ENCODE measurements at regions not wholly inside any gene's neighbourhood (a gene's known extent, or its start where the extent isn't known, plus 50 kb on each side); places are given as distances from the start of the nearest gene placed in this dataset.

DNA sequence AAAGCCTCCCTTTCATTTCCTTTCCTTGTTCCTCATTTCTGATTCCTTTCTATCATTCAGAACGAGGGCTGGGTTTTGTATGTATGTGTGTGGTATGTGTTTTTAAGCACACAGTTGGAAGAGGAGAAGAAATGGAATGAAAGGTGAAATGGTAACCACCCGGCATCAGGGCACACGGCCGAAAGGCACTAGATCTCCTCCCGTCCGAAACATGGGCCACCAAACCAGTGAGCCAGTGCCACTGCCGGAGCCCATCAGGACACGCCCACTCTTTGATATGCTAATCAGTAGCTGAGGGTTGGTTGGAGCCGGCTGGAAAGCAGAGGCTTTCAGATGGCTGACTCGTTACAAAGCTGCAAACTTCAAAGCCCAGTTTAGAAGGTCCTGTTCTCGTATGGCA is 228.6 kb upstream of the JARID2 start (continued):
- TF ChIP-seq AFF4 (CRISPR knock-in tag; IDR thresholded peaks at IDR 0.05) (no peak), ZNF674 (CRISPR knock-in tag; IDR thresholded peaks at IDR 0.05; ENCODE audit: low read depth) (no peak)

- CTCF ChIA-PET (ENCODE audit: low intra/inter-chr PET ratio, low total read pairs): no interaction called here
- no TSS peak for BruUV-seq (replicated peaks)
- Histone ChIP-seq H3K27ac (ENCODE audit: extremely low read length, insufficient read depth, low read length) (no peak overlapping the region), H4K20me1 (ENCODE audit: insufficient read depth, low read length) (no peaks in the 10 kb centered on the region), H2AFZ (ENCODE audit: low read length) (no peak overlapping the region), H3K9ac (ENCODE audit: insufficient read depth, low read depth, low read length) (no peak overlapping the region), H3K9me3 (ENCODE audit: low read length) (no peaks in the 10 kb centered on the region), H3K4me1 (ENCODE audit: insufficient read depth, low read length) (no peaks in the 10 kb centered on the region), H3K79me2 (ENCODE audit: insufficient read depth, low read length) (no peaks in the 10 kb centered on the region), H3K4me3 (replicated peaks in 1 of 3; ENCODE audit: insufficient read depth in 1 of 3, low read depth in 2 of 3, low read length in 3 of 3) (no peak overlapping the region), H3K27me3 (ENCODE audit: control insufficient read depth in 1 of 2, insufficient read depth in 2 of 2, low read length in 2 of 2) (no peaks in the 10 kb centered on the region), H3K36me3 (replicated peaks in 1 of 2; ENCODE audit: control insufficient read depth in 1 of 2, insufficient read depth in 2 of 2, low read length in 2 of 2) (no peaks in the 10 kb centered on the region), H3K4me2 (ENCODE audit: low read depth, low read length) (no peak overlapping the region)
- DNase-seq (ENCODE audit: low spot score) (no peak), ATAC-seq (no peak), FAIRE-seq (no peak)
- in situ Hi-C loops (cut with HindIII; ENCODE audit: extremely low pct_ligation_motif_present, low pct_unique_long_range_greater_than_20kb): no loop called here
- 75% methylated on average over 9 of the region's 9 CpGs for WGBS (ENCODE audit: low lambda C conversion rate)
- intact Hi-C loops (cut with micrococcal nuclease; ENCODE audit: unreplicated experiment): no loop called here
- POLR2A ChIA-PET: no interaction called here
- TF ChIP-seq ZNF543 (CRISPR knock-in tag; IDR thresholded peaks at IDR 0.05): no peak
- no peak for TF ChIP-seq ZKSCAN1 (IDR thresholded peaks at IDR 0.05; ENCODE audit: low read length)
- TF ChIP-seq, protein P1, sequence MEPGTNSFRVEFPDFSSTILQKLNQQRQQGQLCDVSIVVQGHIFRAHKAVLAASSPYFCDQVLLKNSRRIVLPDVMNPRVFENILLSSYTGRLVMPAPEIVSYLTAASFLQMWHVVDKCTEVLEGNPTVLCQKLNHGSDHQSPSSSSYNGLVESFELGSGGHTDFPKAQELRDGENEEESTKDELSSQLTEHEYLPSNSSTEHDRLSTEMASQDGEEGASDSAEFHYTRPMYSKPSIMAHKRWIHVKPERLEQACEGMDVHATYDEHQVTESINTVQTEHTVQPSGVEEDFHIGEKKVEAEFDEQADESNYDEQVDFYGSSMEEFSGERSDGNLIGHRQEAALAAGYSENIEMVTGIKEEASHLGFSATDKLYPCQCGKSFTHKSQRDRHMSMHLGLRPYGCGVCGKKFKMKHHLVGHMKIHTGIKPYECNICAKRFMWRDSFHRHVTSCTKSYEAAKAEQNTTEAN (CRISPR knock-in tag; conservative IDR thresholded peaks at IDR 0.05): no peak
- TF ChIP-seq CBX1 (IDR thresholded peaks at IDR 0.05; ENCODE audit: low read depth): no peak
- TF ChIP-seq MIXL1 (CRISPR knock-in tag; IDR thresholded peaks at IDR 0.05): no peak
- no peak for TF ChIP-seq ATF4 (CRISPR knock-in tag; IDR thresholded peaks at IDR 0.05)
Measured at GRCh38 chr6:15017803-15018202, 228.1 kb upstream of the JARID2 start.

Measured in HepG2 (cell line).